ENCODE measurements at regions not wholly inside any gene's neighbourhood (a gene's known extent, or its start where the extent isn't known, plus 50 kb on each side); places are given as distances from the start of the nearest gene placed in this dataset.

GRCh38 chr15:35783203-35783602 lies 237.2 kb upstream of the DPH6 start:
- DNase-seq (ENCODE audit: extremely low read depth, low read depth): no peak
- no peak for TF ChIP-seq CTCF (IDR thresholded peaks at IDR 0.05; ENCODE audit: low read depth, low read length)

DNA sequence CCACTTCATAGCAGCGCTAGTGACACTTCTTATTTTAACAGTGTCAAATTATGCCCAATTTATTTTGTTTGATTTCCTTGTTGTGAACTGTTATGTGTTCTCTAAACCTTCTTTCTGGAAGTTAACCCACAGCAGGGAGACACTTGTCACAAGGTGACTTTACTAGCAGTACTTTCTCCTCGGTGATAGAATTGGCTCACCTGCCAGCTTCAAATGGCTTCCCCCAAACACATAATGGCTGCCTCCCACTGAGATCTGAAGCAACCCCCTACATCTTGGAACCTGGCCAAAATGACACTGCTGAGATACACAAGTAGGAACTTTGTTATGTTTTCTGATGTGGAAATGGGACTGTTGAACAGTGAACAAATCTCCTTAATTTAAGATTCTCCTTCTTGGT lies 238.8 kb upstream of the DPH6 start:
- no peak for DNase-seq (ENCODE audit: extremely low read depth, low read depth)
- TF ChIP-seq CTCF (IDR thresholded peaks at IDR 0.05; ENCODE audit: low read depth, low read length): no peak

GRCh38 chr15:35810007-35810406 lies 264.0 kb upstream of the DPH6 start:
- no peak for TF ChIP-seq CTCF (IDR thresholded peaks at IDR 0.05; ENCODE audit: low read depth, low read length)
- DNase-seq (ENCODE audit: extremely low read depth, low read depth): no peak

GRCh38 chr15:35813573-35813972 lies 267.6 kb upstream of the DPH6 start:
- DNase-seq (ENCODE audit: extremely low read depth, low read depth): no peak
- TF ChIP-seq CTCF (IDR thresholded peaks at IDR 0.05; ENCODE audit: low read depth, low read length): no peak

DNA sequence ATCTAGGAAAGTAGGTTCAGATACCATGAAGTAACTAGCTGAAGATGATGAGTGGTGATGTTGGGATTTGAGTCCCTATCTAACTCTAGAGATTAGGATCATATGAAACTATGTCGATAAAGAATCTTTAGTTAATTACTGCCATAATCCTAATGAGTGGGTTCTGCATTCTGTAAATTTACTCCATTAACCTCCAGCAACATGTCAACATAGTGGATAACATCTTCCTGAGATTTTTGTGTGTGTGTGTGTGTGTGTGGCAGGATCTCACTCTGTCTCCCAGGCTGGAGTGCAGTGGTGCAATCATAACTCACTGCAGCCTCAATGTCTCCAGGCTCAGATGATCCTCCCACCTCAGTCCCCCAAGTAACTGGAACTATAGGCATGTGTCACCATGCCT lies 272.9 kb upstream of the DPH6 start:
- no peak for TF ChIP-seq CTCF (IDR thresholded peaks at IDR 0.05; ENCODE audit: low read depth, low read length)
- DNase-seq (ENCODE audit: extremely low read depth, low read depth): no peak

- no peak for TF ChIP-seq CTCF (IDR thresholded peaks at IDR 0.05; ENCODE audit: low read depth, low read length)
Observed at GRCh38 chr15:35822153-35822552, 276.2 kb upstream of the DPH6 start.

GRCh38 chr15:35827141-35827540 lies 281.2 kb upstream of the DPH6 start:
- TF ChIP-seq CTCF (IDR thresholded peaks at IDR 0.05; ENCODE audit: low read depth, low read length): no peak
- DNase-seq (ENCODE audit: extremely low read depth, low read depth): no peak

More at GRCh38 chr15:35822153-35822552, 276.2 kb upstream of the DPH6 start:
- DNase-seq (ENCODE audit: extremely low read depth, low read depth): no peak
